ENCODE measurements at regions not wholly inside any gene's neighbourhood (a gene's known extent, or its start where the extent isn't known, plus 50 kb on each side); places are given as distances from the start of the nearest gene placed in this dataset.

GRCh38 chr7:88395715-88396114 lies 89.0 kb upstream of the STEAP4 start:
- TF ChIP-seq MAX (IDR thresholded peaks at IDR 0.05) (no peak), CTCF (IDR thresholded peaks at IDR 0.05; ENCODE audit: control extremely low read depth in 1 of 3, insufficient read depth in 1 of 3, low read depth in 1 of 3, low read length in 3 of 3) (no peak), SRF (IDR thresholded peaks at IDR 0.05; ENCODE audit: low read depth, low read length) (no peak), TCF12 (IDR thresholded peaks at IDR 0.05; ENCODE audit: low read depth, low read length) (no peak), ATF2 (IDR thresholded peaks at IDR 0.05; ENCODE audit: low read length) (no peak), SIN3A (conservative IDR thresholded peaks at IDR 0.05 in 1 of 2, IDR thresholded peaks at IDR 0.05 in 1 of 2; ENCODE audit: low read depth in 1 of 2, low read length in 2 of 2) (no peak), POLR2AphosphoS5 (IDR thresholded peaks at IDR 0.05; ENCODE audit: low read depth, low read length) (no peak), ZNF274 (IDR thresholded peaks at IDR 0.05; ENCODE audit: borderline replicate concordance, extremely low read depth, low read length) (no peak), JUN (IDR thresholded peaks at IDR 0.05; ENCODE audit: low read depth, low read length) (no peak), EZH2 (IDR thresholded peaks at IDR 0.05; ENCODE audit: low read depth, low read length, severe bottlenecking) (no peak), JUND (IDR thresholded peaks at IDR 0.05; ENCODE audit: low read length) (no peak)
